GM19035 (cell line): ENCODE measurements at regions not wholly inside any gene's neighbourhood (a gene's known extent, or its start where the extent isn't known, plus 50 kb on each side); places are given as distances from the start of the nearest gene placed in this dataset.
"Not testable (repeated sequence)": the region's sequence is repeated elsewhere in the genome, so short reads cannot be mapped to it uniquely, and the experiment has no call there.

Source experiments
- ATAC-seq: cut with Tn5 transposase; IDR thresholded peaks from one replicate; pipeline ENCODE4 v1.9.1; 2021; ENCODE audit not compliant: unreplicated experiment

DNA sequence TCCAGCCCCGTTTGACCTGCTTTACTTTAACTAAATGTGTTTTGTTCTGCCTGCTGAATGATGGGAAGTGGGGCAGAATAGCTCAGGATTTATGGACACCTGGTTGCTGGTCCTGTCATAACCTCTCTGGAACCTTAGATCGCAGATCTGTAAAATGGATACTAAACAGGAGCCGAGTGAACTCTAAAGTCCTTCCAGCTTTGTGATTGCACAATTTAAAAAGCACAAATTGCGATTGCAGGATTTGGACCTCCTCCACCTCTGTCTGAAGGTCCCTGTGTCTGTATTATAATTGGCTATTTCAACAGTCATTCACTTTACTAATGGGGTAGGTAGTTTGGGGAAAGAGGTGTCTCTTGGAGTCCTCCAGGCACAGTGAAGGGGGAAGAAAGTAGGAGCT, 220.4 kb downstream of the LY86 start:
- ATAC-seq: no peak

GRCh38 chr6:6810727-6811126, 222.2 kb downstream of the LY86 start:
- ATAC-seq: no peak

DNA sequence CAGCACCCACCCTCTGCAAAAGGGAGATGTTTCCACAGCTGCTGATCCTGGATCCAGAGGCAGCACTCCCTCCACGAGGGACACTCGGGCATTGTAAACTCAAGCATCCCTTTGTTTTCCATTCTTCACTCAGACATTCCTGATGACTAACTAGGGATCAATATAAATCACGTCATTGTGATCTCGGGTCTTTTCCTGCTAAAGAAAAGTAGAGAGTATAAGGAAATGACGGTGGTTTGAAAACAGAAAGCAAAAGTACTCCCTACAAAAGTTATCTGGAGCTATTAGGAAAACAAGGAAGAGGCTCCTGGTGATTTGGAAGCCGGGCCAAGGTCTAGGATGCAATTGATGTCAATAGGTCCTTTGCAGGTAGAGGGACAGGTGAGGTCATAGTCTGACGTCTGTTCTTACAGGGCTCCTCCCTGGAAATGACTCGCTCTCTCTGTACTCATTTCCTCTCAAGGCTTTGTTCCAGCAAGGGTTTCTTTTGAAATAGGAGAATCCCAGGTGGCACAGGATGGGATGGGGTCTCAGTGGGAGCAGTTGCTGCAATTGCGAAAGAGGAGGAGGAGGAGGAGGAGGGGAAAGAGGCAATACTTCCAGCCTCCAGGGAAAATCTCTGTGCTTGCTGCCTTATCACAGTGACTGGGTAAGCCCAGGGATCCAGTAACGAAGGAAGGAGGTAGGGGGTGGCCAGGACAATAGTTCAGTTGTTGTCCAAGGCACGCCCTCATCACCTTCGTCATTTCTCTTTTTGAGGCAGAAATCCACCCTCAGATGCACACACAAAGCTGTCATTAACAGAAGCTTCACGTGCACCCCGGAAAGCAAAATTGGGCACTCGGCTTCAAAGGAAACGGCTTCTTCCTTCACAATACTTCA, 222.8 kb downstream of the LY86 start:
- ATAC-seq: no peak

DNA sequence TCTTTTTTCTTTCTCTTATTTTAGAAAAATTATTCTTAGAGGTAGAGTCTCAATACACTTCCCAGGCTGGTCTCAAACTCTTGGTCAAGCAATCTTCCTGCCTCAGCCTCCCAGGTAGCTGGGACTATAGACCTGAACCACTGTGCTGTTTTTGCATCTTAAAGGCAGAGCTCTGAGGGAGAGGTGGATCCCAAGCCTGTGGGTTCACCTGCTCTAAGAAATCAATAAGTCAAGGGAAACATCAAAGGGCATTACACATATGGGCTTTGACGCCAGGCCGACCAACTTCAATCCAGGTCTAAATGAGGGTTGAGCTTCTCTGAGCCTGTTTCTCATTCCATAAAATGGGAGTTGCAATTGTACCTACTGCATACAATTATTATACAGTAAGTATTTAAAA, 223.9 kb downstream of the LY86 start:
- ATAC-seq: no peak

- ATAC-seq: no peak
Observed at GRCh38 chr6:6815732-6816131, 227.2 kb downstream of the LY86 start.

GRCh38 chr6:6816716-6817115, 228.2 kb downstream of the LY86 start:
- ATAC-seq: no peak

GRCh38 chr6:6818078-6818639, 229.6 kb downstream of the LY86 start:
- no peak for ATAC-seq

- no peak for ATAC-seq
Observed at GRCh38 chr6:6820641-6821238, 232.2 kb downstream of the LY86 start.

DNA sequence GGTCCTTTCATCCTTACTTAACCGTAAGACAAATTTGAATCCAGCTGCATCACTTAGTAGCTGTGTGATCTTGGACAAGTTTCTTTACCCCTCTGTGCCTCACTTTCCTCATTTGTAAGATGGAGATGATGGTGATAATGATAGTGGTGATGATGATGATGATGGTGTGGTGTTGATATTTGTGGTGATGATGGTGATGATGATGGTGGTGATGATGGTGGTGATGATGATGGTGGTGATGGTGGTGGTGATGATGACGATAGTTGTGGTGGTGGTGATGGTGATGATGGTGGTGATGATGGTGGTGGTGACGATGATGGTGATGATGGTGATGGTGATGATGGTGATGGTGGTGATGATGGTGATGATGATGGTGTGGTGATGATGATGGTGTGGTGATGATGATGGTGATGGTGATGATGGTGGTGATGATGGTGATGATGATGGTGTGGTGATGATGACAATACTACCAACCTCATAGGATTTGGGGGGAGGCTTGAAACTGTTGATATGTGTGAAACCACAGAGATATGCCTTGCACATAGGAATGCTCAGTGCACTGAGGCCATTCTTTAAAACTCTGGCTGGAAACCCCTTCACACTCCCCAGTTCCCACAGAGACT, 233.2 kb downstream of the LY86 start:
- ATAC-seq: no peak

DNA sequence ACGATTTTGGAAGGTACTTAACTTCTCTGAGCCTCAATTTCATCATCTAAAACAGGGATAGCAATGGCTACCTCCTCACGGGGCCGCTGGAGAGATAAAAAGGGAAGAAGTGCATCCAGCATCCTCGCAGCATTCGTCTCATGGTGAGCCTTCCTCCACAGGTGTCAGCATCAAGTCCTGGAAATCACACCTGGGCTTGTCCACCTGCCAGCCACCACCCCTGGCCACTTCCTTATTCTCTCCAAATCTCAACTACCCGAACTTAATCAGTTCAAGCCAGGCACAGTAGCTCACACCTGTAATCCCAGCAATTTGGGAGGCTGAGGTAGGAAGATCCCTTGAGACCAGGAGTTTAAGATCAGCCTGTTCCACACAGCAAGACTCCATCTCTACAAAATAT, 234.5 kb downstream of the LY86 start:
- no peak for ATAC-seq

DNA sequence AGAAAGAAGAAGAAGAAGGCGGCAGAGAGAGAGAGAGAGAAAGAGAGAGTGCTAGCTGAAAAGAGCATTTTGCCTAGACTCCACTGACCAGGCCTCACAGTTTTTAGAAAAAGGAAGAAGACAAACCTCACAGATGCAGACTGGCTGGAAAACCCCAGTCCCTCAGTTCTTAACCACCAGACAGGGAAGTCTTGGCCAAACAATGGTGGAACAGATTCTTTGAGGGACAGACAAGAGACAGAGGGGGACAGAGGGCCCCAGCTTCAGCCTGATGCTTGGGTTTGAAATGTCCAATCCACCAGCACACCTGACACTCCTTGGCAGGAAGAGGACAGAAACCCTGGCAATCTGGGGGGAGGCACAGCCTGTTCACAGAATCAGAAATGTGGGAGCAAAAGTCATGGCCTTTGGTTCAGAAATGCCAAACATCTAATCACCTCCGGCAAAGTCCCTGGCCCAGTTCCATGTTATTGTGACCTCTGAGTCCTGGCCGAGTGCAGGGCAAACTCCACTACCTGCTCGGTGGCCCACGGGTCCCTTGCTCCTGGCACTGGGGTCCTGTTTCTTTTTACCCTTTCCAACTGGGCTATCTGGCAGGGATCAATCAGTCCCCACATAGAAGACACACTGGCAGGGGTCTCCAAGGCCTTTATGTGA, 235.2 kb downstream of the LY86 start:
- ATAC-seq: no peak

DNA sequence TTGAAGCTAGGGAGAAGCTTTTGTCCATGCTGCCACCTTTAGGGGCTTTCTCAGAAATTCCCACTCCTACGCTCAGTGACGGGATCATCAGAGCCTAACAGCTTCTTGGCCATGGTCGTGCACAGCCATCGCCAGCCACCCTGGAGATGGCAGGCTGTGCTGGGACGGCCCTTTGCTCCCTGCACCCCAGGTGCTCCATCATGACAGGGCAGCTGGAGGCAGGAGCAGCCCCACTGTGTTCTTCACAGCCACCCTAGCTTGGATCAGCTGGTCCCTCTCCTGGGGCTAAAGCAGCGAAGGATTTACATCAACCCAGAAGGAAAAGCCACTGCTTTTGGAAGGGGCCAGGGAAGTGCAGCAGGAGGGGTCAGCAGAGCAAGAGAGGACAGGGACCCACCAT, 235.9 kb downstream of the LY86 start:
- ATAC-seq: no peak

DNA sequence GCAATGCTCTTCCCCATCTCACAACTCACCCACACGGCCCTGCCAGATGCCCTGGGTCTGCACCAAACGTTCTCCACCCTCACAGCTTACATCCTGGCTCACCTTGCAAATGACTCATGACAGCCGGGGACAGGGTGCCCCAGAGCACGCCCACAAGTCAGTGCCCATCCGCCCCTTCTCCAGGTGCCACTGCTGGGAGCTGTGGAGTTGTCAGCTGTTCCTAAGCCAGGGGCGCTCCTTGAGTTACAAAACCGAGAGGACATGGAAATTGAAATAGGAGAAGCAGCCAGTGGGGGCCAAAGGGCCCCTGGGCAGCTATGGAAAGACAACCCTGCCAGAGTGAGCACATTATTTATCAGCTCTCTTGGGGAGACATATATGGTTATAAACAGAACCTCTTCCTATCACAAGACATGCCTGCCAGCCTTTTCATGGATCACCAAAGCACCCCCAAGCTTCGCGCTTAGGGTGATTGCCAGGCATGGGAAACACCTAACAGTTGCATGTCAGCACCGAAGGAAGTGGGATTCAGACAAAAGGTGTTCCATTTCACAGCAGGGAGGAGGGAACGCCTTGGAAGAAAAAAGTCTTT, 236.8 kb downstream of the LY86 start:
- no peak for ATAC-seq

GRCh38 chr6:6826095-6826901, 237.8 kb downstream of the LY86 start:
- ATAC-seq: peak; percentile 75

GRCh38 chr6:6826961-6827360, 238.4 kb downstream of the LY86 start:
- no peak for ATAC-seq

DNA sequence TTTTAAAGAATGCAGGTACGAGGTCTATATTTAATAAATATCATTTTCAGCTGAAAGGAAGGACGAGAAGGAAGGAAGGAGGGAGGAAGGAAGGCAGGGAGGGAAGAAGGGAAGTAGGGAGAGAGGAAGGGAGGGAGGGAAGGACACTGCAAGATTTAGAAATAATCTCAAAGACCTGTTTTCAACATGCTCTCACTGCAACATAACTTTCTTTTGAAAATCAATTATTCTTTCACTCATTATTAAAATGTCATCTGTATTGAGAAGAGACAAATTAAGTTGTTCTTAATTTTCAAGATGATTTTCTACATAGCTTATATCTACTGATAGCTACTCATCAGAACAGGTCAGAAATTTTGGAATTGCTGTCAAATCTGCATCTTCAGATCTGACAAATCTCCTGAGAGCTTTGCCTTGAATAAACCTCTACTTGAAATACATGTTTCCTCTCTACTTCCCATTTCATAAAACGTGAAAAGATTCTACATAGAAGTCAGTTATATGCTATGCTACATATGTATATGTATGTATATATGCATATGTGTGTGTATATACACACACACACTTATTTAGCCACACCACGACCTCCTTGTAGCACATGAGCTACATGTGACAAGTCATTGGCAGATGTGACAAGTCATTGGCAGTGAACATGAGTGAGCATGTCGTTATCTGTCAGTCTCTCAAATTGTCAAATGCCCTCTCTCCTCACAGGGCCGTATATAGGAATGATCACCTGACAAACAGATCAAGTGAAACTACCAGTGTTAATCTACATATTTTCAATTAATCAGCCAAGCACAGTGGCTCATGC, 241.6 kb downstream of the LY86 start:
- ATAC-seq: no peak

DNA sequence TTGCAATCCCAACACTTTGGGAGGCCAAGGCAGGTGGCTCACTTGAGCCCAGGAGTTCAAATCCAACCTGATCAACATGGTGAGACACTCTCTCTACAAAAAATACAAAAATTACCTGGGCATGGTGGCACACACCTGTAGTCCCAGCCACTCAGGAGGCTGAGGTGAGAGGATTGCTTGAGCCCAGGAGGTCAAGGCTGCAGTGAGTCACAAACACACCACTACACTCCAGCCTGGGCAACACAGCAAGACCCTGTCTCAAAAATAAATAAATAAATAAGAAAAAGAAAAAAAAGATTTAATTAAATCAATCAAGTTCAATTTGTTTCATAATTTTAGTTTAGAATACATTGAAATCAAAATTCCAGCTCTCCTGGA, 242.2 kb downstream of the LY86 start:
- not testable (repeated sequence) for ATAC-seq

DNA sequence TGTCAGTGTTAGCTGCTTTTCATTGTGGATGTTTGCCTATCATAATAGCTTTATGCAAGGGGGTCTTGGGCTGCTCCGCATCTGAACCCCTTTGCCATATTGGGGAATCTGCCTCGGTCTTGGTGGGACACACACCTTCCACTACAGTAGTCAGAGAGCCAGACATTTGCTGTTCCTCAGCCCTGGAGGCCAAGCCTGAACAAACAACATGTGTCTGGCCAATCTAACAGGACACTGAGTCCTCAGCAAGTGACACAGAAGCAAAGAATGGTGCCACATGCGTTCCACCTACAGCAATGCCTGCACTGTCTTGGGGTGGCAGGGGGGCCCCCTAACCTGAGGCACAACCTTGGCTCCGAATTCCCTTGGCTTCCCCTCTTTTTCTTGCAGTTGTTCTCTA, 243.9 kb downstream of the LY86 start:
- no peak for ATAC-seq
